GM18517 (cell line): ENCODE measurements at regions not wholly inside any gene's neighbourhood (a gene's known extent, or its start where the extent isn't known, plus 50 kb on each side); places are given as distances from the start of the nearest gene placed in this dataset.
"Not testable (repeated sequence)": the region's sequence is repeated elsewhere in the genome, so short reads cannot be mapped to it uniquely, and the experiment has no call there.

ENCODE experiments used
- ATAC-seq: cut with Tn5 transposase; IDR thresholded peaks from one replicate; pipeline ENCODE4 v1.9.1; 2021; ENCODE audit warnings: mild to moderate bottlenecking, moderate library complexity; ENCODE audit not compliant: unreplicated experiment

DNA sequence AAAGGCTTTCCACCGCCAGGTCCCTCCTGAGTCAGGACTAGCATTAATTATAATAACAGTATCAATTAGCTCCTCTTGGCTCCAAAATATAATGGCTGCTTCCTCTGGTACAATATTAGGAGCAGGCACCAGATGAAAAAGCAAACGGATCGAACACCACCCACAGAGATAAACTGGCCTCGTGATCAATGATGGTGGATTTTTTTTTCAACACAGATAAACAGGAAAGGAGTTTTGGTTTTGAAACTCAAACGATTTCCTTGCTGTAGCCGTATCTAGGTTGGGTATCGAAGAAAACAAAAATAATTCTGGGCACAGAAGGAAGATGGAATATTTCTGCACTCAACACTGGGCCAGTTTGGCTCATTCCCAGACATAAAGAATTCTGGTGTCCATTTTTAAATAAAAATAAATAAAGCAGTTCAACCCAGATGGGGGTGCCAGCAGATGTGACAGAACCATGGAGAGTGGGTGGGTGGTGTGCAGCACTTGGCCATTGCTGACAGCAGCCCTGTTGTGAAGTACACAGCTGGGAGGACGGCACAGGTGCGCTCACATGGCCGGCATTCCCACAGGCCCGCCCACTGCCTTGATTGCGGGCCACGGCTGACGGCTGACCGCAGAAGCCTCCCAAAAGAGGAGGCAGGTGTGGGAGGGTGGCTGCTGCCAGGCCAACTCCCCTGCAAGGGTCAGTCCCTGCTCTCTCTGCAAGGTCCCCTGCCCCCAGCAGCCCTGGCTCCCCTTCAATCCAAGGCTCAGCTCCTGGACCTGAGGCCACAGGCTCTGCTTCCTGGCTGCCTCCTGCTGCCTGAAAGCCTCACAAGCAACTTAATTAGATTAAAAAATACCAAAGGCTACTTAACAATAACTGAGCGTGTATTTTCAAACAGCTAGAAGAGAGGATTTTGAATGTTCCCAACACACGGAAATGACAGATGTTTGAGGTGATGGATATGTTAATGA, 351.9 kb upstream of the ID2 start:
- ATAC-seq = no peak

DNA sequence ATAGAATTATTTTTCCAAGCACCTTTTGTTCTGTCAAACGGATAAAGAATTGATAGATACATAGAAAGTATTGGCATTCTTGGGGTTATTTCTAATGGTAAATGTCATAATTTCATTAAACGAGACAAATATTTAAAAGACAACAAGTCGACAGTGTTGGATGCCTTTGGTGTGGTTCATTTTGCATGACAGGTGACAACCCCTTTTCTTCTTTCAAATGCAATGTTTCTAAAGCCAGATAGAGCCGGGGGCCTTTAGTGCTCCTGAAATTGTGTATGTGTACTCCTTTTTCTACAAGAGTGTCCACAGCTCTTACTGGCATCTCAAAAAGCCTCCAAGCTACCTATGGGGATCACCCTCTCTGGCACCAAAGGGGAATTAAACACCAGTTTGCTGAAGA, 350.8 kb upstream of the ID2 start:
- ATAC-seq = no peak

DNA sequence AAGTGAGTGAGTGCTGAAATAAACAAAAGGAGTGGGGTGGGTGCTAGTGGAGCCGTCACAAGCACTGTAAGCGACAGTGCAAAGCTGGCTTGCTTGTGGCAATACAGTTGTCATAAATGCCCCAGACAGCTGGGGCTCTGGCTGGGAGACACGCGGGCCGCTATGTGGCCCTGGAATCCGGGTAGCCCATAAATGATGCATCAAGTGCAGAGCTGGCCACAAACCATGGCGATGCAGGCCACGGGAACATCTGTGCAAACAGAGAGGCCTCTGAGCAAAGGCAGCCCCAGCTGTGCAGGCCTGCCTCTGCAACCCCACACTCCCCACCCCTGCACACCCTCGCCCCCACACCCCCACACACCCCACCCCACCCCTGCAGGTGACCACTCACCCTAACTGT, 349.2 kb upstream of the ID2 start:
- ATAC-seq = no peak

DNA sequence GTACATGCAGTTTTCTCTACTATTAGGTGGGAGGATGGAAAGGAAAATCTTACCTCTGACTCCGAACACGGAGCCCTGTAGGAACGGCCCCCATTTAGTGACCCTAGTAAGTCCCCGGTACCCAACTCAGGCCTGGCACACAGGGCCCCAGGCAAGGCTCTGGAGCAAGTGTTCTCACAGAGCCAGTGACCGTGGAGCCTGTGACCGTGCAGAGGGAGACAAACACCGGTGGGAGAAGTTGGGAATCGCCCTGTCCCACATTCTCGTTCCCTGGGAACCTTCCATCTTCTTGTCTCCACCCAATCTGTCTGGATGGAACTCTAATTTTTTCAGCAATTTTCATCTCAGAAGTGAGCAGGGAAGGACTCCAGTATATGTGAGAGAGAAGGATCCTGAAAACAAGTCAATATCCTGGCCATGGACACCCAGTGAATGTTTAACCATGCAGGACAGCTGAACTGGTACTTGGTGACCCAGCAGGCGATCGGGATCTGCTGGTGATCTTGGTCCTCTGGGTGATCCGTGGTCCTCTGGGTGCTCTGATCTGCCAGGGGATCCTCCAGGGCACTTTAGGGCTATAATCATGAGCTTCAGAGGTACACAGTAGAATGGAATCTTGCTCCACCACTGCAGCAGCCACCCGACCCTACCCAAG, 348.6 kb upstream of the ID2 start:
- no peak for ATAC-seq

DNA sequence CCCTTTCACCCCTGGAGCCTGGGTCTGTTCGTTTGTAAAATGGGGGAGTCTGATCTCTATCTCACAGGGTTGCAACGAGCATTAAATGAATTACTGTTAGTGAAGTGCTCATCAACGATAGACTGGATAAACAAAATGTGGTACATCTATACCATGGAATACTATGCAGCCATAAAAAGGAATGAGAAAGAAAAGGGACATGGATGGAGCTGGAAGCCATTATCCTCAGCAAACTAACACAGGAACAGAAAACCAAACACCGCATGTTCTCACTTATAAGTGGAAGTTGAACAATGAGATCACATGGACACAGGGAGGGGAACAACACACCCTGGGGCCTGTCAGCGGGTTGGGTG, 348.0 kb upstream of the ID2 start:
- ATAC-seq = not testable (repeated sequence)

DNA sequence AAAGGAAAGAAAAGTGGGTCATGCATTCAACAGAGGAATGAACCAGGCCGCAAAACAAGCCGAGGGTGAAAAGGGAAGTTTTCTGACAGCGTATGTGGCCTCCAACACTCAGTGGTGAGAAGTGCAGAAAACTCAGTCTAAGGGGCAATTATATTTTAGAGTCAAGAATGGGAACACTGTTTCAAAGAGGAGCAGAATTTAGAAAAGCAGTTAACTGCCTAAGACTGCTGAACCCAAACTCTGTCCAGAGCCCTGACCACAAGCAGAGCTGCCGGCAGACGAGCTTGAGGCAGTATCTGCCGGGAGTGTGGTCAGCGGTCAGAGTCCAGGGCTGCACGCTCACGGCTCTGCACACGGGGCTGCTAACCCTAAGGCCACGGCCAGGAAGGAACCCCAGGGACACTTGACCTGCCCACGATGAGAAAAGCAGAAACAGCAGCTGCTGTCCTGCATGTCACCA, 347.0 kb upstream of the ID2 start:
- no peak for ATAC-seq

DNA sequence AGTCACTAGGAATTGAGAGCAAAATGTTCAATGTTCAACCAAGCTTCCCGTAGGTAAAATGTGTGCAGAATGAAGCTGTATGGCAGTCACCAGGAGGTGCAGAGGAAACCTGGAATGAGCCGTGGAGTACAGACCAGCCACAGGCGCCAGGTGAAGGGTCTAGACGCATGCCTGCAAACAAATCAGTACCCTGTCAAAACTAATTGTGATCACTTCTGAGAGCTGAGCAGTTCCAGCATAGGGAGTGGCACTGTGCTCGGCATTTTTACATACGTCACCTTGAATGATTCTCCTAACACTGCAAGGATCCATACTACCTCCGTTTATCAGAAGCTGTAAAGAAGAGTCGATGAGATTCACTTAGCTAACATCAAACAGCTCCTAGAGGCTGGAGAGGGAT, 346.1 kb upstream of the ID2 start:
- ATAC-seq = no peak

DNA sequence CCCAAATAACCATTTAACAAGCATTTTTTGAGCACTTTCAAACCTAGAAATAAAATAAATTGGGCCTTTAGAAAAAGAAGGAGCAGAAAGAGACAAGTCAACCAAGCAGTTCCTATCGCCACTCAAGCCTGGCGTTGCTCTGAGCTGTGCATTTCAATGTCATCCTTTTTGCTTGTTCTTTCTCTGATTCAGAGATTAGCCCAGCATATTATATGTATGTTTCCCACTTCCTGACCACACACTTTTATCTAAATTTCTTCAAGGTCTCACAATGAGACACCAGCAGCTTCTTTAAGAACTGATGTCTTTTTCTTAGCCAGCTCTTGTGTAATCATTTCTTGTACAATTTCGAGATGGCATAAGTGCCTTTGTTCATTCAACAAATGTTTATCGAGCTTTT, 344.5 kb upstream of the ID2 start:
- ATAC-seq = no peak

DNA sequence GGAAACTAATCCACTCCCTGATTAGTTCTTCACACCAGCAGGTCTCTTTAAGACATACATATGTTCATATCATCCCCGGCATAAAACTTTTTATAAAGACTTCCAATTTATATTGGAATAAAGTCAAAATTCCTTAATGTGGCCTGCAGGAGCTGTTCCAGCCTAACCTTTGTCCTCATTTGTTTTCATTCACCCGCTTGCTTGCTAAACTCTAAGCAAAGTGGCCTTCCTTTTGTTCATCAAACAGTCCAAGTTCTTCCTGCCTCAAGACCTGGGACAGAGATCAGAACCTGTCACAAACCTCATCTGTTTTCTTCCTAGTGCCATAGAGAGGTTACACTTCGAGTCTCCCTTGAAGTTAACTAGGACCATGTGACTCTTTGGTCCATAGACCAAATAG, 339.4 kb upstream of the ID2 start:
- ATAC-seq = no peak

DNA sequence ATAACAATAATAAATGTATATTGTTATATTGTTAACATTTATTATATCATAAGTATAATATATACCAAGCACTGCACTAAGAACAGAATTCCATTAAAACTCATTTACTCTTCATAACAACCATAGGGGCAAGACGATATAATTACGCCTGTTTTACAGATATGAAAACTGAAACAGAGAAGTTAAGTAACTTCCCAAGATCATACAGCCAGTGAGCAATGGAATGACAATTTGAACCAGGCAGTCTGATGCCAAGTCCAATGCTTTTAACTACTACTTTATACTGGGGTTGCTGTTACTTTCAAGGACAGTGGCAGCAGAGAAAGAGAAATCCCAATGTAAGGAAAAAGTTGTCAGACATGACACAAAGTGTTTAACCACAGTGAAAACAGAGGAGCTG, 338.8 kb upstream of the ID2 start:
- ATAC-seq = no peak

DNA sequence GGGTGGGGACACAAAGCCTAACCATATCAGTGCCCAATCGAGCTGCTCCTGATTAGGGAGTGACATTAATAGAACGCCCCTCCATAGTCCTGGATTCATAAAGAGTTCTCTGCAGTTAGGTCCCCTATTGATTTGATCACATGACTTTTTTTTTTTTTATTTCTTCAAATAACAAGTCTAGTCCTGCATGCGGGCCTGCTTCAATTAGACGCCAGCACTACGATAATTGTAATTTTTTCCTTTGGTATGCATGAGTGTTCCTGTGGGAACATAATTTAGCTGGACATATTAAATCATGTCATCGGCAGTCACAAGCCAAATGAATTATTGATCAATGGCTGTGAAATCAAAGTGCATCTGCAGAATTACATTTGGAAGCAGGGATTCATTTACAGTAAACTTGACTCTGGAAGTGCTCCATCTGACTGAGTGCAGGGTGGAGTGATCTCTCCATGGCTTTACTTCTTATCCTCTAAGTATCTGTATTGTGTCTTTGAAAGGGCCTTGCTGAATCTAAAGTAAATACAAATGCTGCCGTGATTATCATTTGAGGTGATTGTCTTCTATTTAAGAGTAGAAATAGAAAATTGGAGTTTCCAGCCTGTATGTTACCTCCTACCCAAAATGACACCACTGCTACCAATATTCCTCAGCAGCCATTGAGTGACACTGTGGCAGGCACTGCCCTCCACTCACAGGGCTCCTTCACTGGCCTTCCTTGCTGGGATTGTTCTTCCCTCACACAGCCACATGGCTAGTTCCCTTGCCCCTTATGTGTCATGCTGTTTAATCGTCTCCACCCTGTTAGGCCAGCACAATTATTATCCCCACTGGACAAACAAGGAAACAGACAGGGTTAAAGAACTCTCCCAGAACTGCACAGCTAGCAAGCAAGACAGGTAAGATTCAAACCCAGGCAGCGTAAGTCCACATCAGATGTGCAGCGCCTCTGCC, 337.4 kb upstream of the ID2 start:
- ATAC-seq = no peak

DNA sequence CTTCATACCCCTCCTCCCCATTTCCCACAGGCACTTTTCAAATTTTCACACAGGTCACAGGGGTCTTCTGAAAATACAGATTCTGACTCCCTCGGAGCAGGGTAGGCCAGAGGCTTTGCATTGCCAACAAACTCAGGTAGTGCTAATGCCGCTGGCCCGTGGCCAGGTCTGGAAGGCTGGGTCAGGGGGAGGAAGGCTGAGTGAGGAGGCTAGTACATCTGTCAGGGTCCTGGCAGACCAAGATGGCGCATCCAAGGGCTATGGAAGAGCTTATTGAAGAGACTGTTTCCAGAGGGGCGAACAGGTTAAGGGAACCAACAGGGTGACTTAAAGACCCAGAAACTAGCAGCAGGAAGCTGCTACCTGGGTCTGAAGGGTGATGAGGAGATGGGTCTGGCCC, 336.7 kb upstream of the ID2 start:
- ATAC-seq = no peak

DNA sequence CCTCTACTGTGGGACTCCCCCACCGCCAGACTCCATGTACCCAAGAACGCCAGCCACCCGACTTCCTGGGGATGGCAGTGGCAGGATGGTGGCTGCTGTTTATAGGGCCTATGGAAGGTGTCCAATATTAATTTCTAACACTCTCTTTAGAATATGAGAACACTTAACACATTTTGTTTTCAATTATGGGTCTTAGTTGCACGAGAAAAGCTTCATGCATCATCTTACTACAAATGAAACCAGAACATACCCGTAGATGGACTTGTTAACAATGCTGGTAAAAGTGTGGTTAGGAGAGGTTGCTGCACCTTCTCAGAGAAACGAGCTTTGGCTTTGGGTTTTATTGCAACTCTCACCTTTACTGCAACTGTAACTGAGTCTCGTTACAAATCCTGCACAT, 335.6 kb upstream of the ID2 start:
- ATAC-seq = no peak

DNA sequence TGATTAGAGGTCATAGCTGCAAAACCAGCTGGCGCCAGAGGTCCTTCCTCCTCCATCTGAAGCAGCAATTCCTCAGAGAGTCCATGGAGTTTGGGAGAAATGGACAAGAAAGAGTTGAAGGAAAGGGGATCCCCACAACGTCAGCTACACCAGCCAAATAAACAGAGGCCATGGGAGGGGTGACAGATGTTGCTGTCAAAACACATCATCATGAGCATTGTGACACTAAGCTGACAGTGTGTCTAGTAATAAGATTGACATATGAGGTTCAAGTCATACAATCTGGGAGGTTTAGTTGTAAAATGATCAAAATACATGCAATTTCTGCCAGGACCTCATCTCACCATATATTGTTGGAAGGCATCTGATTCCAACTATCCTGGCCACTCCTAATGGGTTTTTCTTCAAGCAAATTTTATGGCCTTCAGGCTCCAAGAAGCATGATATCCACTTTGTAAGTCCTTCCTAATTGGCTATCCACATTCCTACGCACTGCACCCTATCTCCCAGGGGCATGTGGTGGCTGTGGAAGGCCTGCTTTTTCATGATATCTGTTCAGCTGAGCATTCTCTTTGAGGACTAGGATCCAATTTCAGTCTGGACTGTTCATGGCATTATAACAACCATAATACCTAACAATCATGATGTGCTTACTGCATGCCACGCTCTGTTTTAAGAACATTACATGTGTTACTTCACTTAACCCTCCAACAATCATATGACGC, 335.0 kb upstream of the ID2 start:
- no peak for ATAC-seq

DNA sequence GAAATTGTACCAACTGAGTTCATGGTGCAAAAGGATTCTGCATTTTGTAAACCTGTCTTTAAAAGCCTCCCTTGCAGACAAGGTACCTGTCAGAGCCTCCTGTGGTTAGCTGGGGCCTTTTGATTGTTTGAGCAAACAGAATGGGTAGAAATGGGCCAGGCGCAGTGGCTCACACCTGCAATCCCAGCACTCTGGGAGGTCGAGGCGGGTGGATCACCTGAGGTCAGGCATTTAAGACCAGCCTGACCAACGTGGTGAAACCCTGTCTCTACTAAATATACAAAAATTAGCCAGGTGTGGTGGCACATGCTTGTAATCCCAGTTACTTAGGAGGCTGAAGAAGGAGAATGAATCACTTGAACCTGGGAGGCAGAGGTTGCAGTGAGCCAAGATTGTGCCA, 332.9 kb upstream of the ID2 start:
- not testable (repeated sequence) for ATAC-seq

DNA sequence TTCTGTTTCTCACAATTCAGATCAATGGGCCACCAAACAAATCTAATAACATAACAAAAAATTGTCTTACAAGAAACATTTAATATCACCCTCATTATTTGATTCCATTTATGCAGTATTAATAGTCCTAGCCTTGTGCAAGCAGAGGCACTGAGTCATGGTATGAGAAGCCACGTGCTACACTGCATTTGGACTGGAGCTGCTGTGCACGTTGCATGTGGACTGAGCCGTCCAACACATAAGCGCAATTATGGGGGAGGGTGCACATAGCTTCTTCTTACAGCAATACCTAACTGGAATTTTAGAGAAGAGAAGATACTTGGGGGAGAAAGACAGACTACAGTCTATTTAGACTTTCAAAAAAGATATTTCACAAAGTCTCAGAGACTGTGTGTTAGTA, 329.6 kb upstream of the ID2 start:
- ATAC-seq = no peak

DNA sequence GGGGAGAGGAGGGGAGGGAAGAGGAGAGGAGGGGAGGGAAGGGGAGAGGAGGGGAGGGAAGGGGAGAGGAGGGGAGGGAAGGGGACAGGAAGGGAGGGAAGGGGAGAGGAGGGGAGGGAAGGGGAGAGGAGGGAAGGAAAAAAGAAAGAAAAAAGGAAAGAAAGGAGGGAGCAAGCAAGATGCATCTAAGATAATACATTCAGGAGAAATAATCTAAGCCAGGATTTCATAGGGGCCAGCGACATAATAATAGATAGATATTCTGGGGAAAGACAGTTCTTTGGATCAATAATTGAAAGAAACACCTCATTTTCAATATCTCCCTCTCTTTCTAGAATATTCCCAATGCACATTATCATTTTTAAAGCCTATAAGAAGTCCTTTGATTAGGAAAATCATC, 328.9 kb upstream of the ID2 start:
- no peak for ATAC-seq

DNA sequence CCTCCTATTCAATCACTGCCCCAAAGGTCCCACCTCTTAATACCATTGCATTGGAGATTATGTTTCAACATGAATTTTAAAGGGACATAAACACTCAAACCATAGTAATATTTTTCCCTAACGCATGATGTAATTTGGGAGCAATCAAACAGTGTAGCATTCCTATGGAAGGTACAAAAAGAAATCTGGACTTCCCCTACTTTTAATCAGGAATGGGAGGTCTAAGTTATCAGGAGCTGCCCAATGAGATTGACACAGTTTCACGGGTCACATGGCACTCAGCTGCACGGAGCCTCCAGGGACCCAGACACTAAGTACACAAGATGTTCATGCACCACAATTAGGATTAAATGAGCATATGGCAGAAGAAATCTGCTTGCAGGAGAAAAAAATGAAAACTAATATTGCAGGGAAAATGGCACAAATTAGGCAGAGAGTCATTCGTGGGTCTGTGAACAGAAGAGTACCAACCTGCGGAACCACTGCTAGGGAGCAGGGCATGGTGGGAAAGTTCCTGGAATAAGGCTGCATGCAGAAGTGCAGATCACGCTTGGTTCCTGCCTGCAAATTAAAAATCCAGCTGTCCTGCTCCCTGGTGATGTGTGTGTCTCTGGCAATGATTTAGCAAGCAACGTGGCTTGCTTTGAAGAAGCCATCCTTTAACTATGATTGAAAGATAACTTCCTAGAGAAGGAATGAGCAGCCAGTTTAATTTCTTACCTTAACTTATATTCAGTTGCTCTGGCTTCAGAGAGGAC, 326.6 kb upstream of the ID2 start:
- no peak for ATAC-seq

DNA sequence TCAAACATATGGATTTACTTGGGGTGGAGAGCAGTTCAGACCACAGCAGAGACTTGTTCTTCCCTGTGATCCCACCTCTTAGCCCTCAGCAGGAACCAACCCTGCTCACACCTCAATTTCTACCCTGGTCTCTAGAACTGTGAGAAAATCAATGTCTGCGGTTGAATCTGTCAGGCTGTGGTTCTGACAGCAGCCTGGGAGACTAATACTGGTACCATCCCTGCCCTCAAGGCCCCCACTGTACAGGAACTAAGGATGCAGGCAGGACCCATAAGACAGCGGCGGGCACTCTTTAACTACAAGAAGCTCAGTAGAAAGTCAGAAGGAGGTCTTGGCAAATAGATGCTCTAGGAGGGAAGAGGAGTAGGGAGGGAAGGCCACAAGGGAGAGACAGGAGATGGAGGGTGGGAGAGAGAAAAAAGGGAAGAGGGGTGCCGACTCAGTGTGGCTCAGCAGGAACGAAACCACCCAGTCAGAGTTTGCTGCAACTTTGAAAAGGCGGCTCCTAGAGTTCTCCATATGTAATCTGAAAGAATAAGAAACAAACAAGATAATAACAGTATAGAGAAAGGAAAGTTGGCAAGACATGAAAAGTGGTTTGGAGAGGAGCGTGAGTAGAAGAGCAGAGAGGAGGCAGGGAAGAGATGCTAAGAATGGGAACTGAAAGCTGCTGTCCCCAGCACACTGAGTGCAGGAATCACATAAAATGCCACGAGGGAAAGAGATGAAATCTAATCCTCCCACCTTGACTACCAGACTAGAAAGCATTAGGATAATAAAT, 323.9 kb upstream of the ID2 start:
- no peak for ATAC-seq
